ENCODE measurements at regions not wholly inside any gene's neighbourhood (a gene's known extent, or its start where the extent isn't known, plus 50 kb on each side); places are given as distances from the start of the nearest gene placed in this dataset.
"Not testable (repeated sequence)": the region's sequence is repeated elsewhere in the genome, so short reads cannot be mapped to it uniquely, and the experiment has no call there.

DNA sequence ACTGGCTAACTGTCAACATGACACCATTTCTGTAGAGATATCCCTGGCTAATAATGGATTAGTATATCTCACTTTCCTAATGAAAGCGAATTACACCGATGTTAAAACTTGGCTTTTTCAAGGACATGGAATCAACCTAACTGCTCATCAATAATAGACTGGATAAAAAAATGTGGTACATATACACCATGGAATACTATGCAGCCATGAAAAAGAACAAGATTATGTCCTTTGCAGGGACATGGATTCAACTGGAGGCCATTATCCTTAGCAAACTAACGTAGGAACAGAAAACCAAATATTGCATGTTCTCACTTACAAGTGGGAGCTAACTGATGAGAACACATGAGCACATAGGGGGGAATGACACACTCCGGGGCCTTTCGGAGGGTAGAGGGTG is 62.6 kb downstream of the ZIC1 start:
- H3K4me3 Mint-ChIP-seq: no peak overlapping the region
- H3K4me1 Mint-ChIP-seq (ENCODE audit: low read depth): no peaks in the 10 kb centered on the region
- H3K9me3 Mint-ChIP-seq: peaks cover 5% of the 10 kb centered on the region
- no peak overlapping the region for H3K27ac Mint-ChIP-seq
- H3K36me3 Mint-ChIP-seq (ENCODE audit: low read depth): no peaks in the 10 kb centered on the region
- no peaks in the 10 kb centered on the region for H3K27me3 Mint-ChIP-seq (ENCODE audit: low read depth)

DNA sequence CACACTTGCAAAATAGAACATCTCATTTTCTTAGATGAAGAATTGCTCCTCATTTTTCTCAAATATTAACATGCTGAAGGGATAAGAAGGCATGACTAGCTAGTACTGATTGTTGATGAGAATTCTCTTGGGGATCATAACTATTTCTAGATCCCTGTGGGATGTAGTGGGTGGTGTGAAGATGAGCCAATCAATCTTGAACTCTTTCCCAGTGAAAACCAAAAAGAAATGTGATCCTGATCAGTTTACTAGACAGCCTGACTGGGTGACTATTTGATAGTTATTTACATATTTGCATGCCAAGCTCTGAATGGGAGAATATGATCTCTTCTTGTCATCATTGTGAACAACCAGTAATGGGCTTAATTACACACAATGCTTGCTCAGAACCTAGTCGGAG is 63.7 kb downstream of the ZIC1 start:
- Mint-ChIP-seq H3K36me3 (ENCODE audit: low read depth) (no peaks in the 10 kb centered on the region), H3K4me3 (no peak overlapping the region), H3K9me3 (peaks cover 5% of the 10 kb centered on the region), H3K4me1 (ENCODE audit: low read depth) (no peaks in the 10 kb centered on the region), H3K27ac (no peak overlapping the region), H3K27me3 (ENCODE audit: low read depth) (no peaks in the 10 kb centered on the region)

GRCh38 chr3:147483145-147483544 is 74.0 kb downstream of the ZIC1 start:
- Mint-ChIP-seq H3K4me3 (no peak overlapping the region), H3K27me3 (ENCODE audit: low read depth) (no peaks in the 10 kb centered on the region), H3K4me1 (ENCODE audit: low read depth) (no peaks in the 10 kb centered on the region), H3K27ac (no peak overlapping the region), H3K36me3 (ENCODE audit: low read depth) (no peaks in the 10 kb centered on the region), H3K9me3 (peaks cover 8% of the 10 kb centered on the region)

DNA sequence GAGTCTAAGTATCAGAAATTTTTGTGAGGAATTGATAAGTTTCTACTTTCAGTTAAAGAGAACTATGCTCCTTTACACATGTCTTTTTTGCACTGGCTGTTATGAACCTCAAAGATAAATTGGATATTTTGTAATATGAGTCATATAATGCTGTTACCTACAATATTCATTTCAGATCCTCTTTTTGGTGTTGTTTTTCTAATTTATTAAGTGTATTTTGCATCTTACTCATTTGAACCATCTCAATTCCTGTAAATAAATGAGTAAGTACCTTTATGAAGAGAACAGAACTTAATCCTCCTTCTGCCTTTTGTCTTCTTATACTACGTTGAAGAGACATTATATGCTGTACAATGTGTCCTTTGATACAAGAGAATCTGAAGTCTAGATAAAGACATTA is 74.4 kb downstream of the ZIC1 start:
- Mint-ChIP-seq H3K4me3 (no peak overlapping the region), H3K27me3 (ENCODE audit: low read depth) (no peaks in the 10 kb centered on the region), H3K9me3 (peaks cover 8% of the 10 kb centered on the region), H3K36me3 (ENCODE audit: low read depth) (no peaks in the 10 kb centered on the region), H3K27ac (no peak overlapping the region), H3K4me1 (ENCODE audit: low read depth) (no peaks in the 10 kb centered on the region)

DNA sequence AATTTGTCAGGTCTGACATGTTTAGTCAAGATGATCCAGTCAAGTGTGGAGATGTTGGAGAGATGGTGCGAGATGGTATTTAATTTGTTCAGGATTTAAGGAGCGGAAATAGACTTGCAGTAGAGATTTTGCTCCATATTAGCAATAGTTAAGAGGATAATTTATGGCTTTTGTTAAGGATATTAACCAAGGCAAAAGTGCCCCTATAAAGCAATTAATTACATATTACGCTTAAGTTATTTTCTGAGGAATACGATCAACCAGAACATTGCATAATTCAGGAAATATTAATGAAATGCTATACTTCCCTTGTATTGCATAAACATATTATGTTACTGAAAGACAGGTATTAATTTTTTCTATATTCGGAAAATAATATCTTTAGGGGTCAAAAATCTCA is 83.9 kb downstream of the ZIC1 start:
- H3K4me3 Mint-ChIP-seq: no peak overlapping the region
- no peaks in the 10 kb centered on the region for H3K36me3 Mint-ChIP-seq (ENCODE audit: low read depth)
- no peaks in the 10 kb centered on the region for H3K9me3 Mint-ChIP-seq
- no peak overlapping the region for H3K27ac Mint-ChIP-seq
- H3K27me3 Mint-ChIP-seq (ENCODE audit: low read depth): no peaks in the 10 kb centered on the region
- H3K4me1 Mint-ChIP-seq (ENCODE audit: low read depth): no peaks in the 10 kb centered on the region

DNA sequence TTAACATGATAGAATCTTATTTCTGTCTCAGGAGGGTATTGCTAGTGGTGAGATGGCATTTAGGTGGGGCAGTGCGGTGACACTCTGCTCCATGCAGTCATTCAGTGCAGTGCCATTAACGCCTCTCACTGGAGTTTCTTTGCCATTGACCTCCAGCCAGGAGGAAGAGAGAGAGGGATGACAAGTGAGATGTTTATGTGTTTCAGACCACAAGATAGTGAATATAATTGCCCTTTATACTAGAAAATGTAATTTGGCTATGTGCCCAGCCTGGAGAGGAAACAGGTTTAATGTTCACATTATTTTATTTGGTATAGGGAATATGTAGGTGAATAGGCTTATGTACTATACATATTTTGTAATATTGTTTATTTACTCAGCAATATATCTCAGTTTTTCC is 84.5 kb downstream of the ZIC1 start:
- H3K9me3 Mint-ChIP-seq: no peaks in the 10 kb centered on the region
- no peaks in the 10 kb centered on the region for H3K27me3 Mint-ChIP-seq (ENCODE audit: low read depth)
- no peaks in the 10 kb centered on the region for H3K36me3 Mint-ChIP-seq (ENCODE audit: low read depth)
- H3K4me3 Mint-ChIP-seq: no peak overlapping the region
- no peak overlapping the region for H3K27ac Mint-ChIP-seq
- H3K4me1 Mint-ChIP-seq (ENCODE audit: low read depth): no peaks in the 10 kb centered on the region

- Mint-ChIP-seq H3K4me1 (ENCODE audit: low read depth) (no peaks in the 10 kb centered on the region), H3K27me3 (ENCODE audit: low read depth) (no peaks in the 10 kb centered on the region), H3K36me3 (ENCODE audit: low read depth) (no peaks in the 10 kb centered on the region), H3K4me3 (no peak overlapping the region), H3K27ac (no peak overlapping the region), H3K9me3 (no peaks in the 10 kb centered on the region)
Measured at GRCh38 chr3:147497286-147497685, 88.1 kb downstream of the ZIC1 start.

- H3K36me3 Mint-ChIP-seq (ENCODE audit: low read depth): no peaks in the 10 kb centered on the region
- no peaks in the 10 kb centered on the region for H3K9me3 Mint-ChIP-seq
- no peak overlapping the region for H3K4me3 Mint-ChIP-seq
- no peak overlapping the region for H3K27ac Mint-ChIP-seq
- no peaks in the 10 kb centered on the region for H3K27me3 Mint-ChIP-seq (ENCODE audit: low read depth)
- no peaks in the 10 kb centered on the region for H3K4me1 Mint-ChIP-seq (ENCODE audit: low read depth)
Measured at GRCh38 chr3:147507638-147508286, 98.6 kb downstream of the ZIC1 start.

DNA sequence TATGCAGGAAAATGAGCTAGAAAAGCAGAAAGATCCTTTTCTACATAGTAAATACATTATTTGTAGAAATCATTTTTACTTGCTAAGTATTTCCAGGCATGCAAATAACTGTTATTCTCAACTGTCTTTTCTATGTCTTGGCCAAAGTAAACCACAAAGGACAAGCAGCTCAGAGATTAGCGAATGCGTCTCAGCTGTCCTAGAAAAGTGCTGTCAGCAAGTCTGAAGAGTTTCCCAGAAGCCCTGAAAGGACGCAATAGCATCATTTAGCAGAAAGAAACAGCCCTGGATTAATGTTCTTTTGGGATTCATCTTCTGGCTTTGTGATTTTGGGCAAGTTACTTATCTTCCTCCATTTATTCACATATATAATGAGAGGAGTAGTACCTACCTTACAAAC is 100.3 kb downstream of the ZIC1 start:
- Mint-ChIP-seq H3K4me1 (ENCODE audit: low read depth) (no peaks in the 10 kb centered on the region), H3K27ac (no peak overlapping the region), H3K27me3 (ENCODE audit: low read depth) (no peaks in the 10 kb centered on the region), H3K9me3 (no peaks in the 10 kb centered on the region), H3K36me3 (ENCODE audit: low read depth) (no peaks in the 10 kb centered on the region), H3K4me3 (no peak overlapping the region)

GRCh38 chr3:147513785-147514184 is 104.6 kb downstream of the ZIC1 start:
- Mint-ChIP-seq H3K36me3 (ENCODE audit: low read depth) (no peaks in the 10 kb centered on the region), H3K27me3 (ENCODE audit: low read depth) (no peaks in the 10 kb centered on the region), H3K9me3 (no peaks in the 10 kb centered on the region), H3K4me3 (no peak overlapping the region), H3K27ac (no peak overlapping the region), H3K4me1 (ENCODE audit: low read depth) (no peaks in the 10 kb centered on the region)

GRCh38 chr3:147514366-147515160 is 105.4 kb downstream of the ZIC1 start:
- no peaks in the 10 kb centered on the region for H3K27me3 Mint-ChIP-seq (ENCODE audit: low read depth)
- no peak overlapping the region for H3K27ac Mint-ChIP-seq
- no peak overlapping the region for H3K4me3 Mint-ChIP-seq
- H3K9me3 Mint-ChIP-seq: no peaks in the 10 kb centered on the region
- H3K4me1 Mint-ChIP-seq (ENCODE audit: low read depth): no peaks in the 10 kb centered on the region
- H3K36me3 Mint-ChIP-seq (ENCODE audit: low read depth): no peaks in the 10 kb centered on the region

DNA sequence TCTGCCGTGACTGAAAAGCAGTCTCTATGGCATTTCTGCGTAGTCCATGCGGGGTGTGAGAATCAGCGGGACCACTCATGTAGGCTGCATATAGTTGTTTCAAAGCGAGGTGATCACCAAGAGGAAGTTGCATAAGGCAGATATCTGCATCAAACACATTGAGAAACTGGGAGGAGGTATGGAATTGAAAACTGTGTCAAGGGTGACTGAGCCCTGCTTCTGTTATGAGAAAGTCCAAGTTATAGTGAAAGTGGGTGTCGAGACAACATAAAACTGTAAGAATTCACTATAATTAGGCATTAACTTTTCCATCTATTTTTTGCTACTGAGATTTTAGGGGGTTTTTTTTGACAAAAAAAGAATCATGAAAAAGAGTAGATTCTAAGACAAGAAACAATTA is 109.3 kb downstream of the ZIC1 start:
- Mint-ChIP-seq H3K27ac (no peak overlapping the region), H3K36me3 (ENCODE audit: low read depth) (no peaks in the 10 kb centered on the region), H3K27me3 (ENCODE audit: low read depth) (no peaks in the 10 kb centered on the region)

DNA sequence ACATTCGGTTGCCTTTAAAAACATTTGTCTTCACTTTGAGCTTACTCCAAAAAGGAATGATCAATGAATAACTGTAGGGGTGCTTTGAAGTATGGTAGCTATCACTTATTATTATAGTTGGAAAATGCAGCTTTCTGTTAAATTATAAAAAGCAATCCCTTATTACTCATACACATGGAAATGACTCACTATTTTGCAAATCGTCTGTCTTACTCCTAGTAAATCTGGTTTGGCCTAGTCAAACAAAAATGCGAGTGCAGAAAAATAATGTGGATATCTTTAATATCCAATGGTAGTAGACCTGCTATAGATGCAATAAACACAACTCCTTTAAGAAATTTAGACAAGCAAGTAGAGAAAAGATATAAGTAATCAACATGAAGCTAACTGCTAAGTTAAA is 112.5 kb downstream of the ZIC1 start:
- Mint-ChIP-seq H3K27me3 (ENCODE audit: low read depth) (no peaks in the 10 kb centered on the region), H3K4me1 (ENCODE audit: low read depth) (no peaks in the 10 kb centered on the region), H3K4me3 (no peak overlapping the region), H3K36me3 (ENCODE audit: low read depth) (no peaks in the 10 kb centered on the region), H3K27ac (no peak overlapping the region), H3K9me3 (peaks cover 3% of the 10 kb centered on the region)

More for the DNA sequence above, 109.3 kb downstream of the ZIC1 start:
- Mint-ChIP-seq H3K9me3 (peaks cover 2% of the 10 kb centered on the region), H3K4me1 (ENCODE audit: low read depth) (no peaks in the 10 kb centered on the region), H3K4me3 (no peak overlapping the region)

GRCh38 chr3:147522780-147523179 is 113.6 kb downstream of the ZIC1 start:
- H3K27me3 Mint-ChIP-seq (ENCODE audit: low read depth); H3K36me3 Mint-ChIP-seq (ENCODE audit: low read depth); H3K4me1 Mint-ChIP-seq (ENCODE audit: low read depth); H3K4me3 Mint-ChIP-seq; H3K9me3 Mint-ChIP-seq; H3K27ac Mint-ChIP-seq: not testable (repeated sequence)

- H3K4me1 Mint-ChIP-seq (ENCODE audit: low read depth): no peaks in the 10 kb centered on the region
- H3K9me3 Mint-ChIP-seq: peaks cover 5% of the 10 kb centered on the region
- no peaks in the 10 kb centered on the region for H3K27me3 Mint-ChIP-seq (ENCODE audit: low read depth)
- no peaks in the 10 kb centered on the region for H3K36me3 Mint-ChIP-seq (ENCODE audit: low read depth)
- H3K4me3 Mint-ChIP-seq: no peak overlapping the region
- no peak overlapping the region for H3K27ac Mint-ChIP-seq
Measured at GRCh38 chr3:147529551-147529950, 120.4 kb downstream of the ZIC1 start.

Measured in T-helper 1 cell treated with Interleukin-12 subunit alpha and Interleukin-12 subunit beta and Interleukin-4 antibody, amounts not matched to agents 30 μg/mL and 1 μg/mL, for 36 hours (primary cell).